Upper lobe of left lung (tissue), 4 donors: ENCODE measurements at regions not wholly inside any gene's neighbourhood (a gene's known extent, or its start where the extent isn't known, plus 50 kb on each side); places are given as distances from the start of the nearest gene placed in this dataset.

Source experiments
- CTCF ChIP-seq, 6 experiments: fragments of 450-650 bp in 4 of 6; fragments of 200-600 bp in 2 of 6; sonication (generic) in 2 of 6; IDR thresholded peaks; one replicate each; pipeline ENCODE4 v1.5.1; 2016 to 2019; ENCODE audit warnings: antibody characterized with exemption in 6 of 6
- EP300 ChIP-seq, 4 donors: sonication (generic); formaldehyde crosslinking; IDR thresholded peaks; one replicate each; pipeline ENCODE4 v1.5.1; 2017; ENCODE audit warnings: antibody characterized with exemption in 4 of 4, control low read depth in 2 of 4
- POLR2A ChIP-seq, 4 donors: fragments of 450-650 bp; IDR thresholded peaks; one replicate each; pipeline ENCODE4 v1.5.1; 2016 to 2017; ENCODE audit warnings: antibody characterized with exemption in 4 of 4, mild to moderate bottlenecking in 2 of 4

- TF ChIP-seq CTCF (IDR thresholded peaks at IDR 0.05), result no peak
- no peak for TF ChIP-seq POLR2A (IDR thresholded peaks at IDR 0.05)
- TF ChIP-seq EP300 (IDR thresholded peaks at IDR 0.05), result no peak
Observed at GRCh38 chr20:47886454-47887041, 101.3 kb upstream of the SULF2 start.
